Kidney capillary endothelial cell (primary cell): ENCODE measurements at regions not wholly inside any gene's neighbourhood (a gene's known extent, or its start where the extent isn't known, plus 50 kb on each side); places are given as distances from the start of the nearest gene placed in this dataset.
A peak's percentile ranks its signal among the peaks of the same experiment; 100 is the strongest.

Experiments
- DNase-seq: peaks from one replicate; pipeline ENCODE4 v3.0.0-alpha.2; 2018; ENCODE audit warnings: low spot score

GRCh38 chr5:15206133-15206532, 293.8 kb upstream of the FBXL7 start:
- DNase-seq, result no peak

GRCh38 chr5:15203376-15203775, 296.6 kb upstream of the FBXL7 start:
- peak; percentile 63 for DNase-seq

DNA sequence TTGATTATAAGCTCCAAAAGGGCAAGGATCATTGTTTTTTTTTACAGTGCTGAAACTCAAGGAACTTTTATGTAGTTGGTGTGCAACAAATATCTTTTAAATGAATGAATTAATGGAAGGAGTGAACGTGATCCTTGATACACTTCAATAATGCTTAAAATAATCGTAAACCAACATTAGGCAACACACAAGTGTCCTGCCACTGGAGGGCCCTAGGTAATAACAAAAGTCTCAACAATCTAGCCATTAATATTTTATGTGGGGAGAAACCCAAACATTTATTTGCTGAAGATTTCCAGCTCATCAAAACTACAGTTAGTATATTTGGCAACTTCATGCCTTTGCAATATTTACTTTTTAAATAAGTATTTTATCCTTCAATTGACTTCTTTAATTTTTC, 309.0 kb upstream of the FBXL7 start:
- no peak for DNase-seq

DNA sequence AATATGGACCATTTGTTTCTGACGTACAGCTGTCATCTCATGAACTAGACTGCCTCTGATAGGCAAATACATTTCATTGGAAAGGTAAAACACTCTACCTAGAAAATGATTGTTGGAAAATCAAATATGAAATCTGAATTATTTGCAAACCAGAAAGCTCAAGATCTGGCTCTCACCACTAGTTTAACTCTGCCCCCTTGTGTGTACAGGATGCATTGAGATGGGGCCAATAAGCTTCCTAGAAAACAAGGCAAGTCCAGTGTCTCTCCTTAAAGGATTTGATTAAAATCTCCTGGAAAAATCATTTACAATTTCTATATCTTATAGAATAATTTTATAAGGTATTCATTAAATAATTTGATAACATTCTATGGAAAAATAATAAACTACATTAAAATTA, 311.9 kb upstream of the ANKH start:
- no peak for DNase-seq

DNA sequence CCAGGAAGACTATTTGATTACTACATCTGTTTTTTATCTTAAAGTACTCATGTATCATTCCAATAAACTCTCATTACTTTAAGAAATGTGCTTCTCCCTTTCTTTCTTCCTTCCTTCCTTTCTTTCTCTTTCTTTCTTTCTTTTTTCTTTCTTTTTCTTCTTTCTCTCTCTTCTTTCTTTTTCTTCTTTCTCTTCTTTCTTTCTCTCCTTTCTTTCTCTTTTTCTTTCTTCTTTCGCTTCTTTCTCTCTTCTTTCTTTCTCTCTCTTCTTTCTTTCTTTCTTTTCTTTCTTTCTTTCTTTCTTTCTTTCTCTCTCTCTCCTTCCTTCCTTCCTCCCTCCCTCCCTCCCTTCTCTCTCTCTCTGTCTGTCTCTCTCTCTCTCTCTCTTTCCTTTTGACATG, 298.6 kb upstream of the ANKH start:
- no peak for DNase-seq

GRCh38 chr5:15168358-15168757, 296.8 kb upstream of the ANKH start:
- no peak for DNase-seq

- no peak for DNase-seq
Observed at GRCh38 chr5:15160091-15160490, 288.5 kb upstream of the ANKH start.

DNA sequence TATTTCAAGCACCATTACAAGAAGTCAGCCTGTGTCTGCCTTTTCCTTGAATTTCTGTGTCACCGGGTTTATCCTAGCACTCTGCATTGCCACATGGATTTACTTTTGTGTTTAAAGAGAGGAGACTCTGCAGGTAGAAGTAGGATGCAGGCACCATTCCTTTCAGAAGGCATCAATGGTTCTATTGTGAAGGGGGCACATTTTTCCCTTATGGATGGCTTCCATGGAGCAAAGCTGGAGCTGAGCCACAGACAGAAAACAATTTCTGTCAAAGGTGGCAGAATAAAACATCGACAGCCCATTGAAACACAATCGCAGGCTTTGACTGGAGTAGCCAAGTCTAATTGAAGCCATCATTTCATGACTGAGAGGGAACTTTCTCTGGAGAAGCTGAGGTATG, 288.0 kb upstream of the ANKH start:
- no peak for DNase-seq

DNA sequence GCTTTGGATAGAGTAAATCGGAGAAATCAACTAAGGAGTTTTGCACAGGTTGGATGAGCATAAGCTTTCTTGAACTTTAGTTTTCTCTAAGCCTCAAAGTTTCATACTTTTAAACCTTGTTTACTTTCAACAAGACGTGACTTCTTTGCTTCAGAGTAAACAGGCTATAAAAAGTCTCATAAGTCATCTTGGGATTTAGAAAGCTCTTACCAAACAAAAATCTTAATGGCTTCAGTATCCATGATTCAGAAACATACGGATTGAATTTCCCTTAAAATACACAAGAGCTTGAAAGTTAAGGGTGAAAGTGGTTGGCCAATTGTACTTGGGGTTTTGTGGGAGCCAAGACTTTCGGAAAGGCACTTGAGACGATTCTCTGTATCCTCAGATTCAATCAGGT, 270.9 kb upstream of the ANKH start:
- DNase-seq, result no peak

- DNase-seq, result no peak
Observed at GRCh38 chr5:15137414-15137813, 265.8 kb upstream of the ANKH start.

- no peak for DNase-seq
Observed at GRCh38 chr5:15135661-15136060, 264.1 kb upstream of the ANKH start.

DNA sequence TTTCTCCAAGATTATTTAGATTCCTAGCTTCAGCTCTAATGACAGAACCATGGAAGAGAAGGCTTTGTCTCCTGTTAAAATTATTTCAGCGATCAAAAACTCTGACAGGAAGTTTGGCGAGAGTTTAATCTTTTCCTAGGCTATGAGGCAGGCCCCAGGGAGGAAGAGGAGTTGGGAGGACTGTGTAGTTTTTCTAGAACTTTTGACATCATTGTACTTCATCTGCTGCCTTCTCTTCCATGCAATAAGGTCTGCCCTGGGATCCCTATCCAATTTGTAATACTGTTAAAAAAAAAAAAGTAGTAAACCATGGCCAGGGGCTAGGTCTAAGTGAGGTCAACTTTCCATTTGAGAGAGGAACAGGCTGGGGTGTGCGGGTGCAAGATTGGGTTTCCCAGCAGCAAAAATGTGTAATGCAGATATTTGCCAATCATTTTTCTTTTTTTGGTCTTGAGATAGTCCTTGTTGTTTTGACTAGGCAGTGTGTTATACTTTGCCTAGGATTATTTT, 261.9 kb upstream of the ANKH start:
- no peak for DNase-seq

DNA sequence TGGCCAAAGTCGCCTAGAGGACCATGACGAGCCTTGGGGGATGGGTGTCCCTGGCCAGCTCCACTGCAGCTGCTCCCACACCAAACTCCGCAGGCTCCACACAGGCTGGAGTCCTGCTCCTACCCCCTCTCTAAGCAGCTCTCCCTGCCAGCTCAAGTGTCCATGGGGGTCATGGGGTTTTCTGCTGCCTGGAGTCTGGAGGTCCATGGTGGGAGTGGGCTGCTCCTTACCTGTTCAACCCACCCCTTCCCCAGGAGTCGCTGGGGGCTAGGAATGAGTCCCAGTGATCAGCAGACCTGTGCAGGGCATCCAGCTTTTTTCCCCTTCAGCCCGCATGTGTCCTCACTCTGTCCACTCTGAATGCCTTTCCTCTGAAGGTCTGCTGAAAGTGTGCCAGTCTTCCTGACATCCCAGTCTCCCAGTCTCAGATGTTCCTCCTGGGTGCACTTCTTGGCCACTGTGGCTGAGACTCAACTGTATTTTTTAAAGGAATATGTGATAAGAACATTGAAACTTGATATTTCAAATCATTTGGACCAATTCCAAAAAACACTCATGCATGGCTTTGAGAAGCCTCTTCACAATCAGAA, 261.3 kb upstream of the ANKH start:
- no peak for DNase-seq

DNA sequence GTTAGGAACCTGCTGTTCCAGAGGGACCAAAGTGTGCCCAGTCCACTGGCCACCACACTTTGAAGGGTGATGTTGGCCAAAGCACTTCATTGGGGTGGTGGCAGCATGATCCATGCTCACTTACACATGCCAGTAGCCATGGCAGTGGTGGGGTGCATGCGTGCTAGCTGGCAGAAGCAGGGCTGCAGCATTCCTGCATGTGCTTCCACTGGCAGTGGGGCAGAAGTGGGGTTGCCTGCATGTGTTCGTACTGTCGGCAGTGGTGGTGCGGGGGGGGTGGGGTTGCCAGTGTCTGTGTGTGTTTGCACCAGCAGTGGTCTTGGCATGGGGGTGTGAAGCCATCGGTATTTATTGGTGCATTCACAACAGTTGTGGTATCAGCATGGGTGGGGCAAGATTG, 260.3 kb upstream of the ANKH start:
- no peak for DNase-seq

- DNase-seq, result no peak
Observed at GRCh38 chr5:15124871-15125568, 253.4 kb upstream of the ANKH start.

DNA sequence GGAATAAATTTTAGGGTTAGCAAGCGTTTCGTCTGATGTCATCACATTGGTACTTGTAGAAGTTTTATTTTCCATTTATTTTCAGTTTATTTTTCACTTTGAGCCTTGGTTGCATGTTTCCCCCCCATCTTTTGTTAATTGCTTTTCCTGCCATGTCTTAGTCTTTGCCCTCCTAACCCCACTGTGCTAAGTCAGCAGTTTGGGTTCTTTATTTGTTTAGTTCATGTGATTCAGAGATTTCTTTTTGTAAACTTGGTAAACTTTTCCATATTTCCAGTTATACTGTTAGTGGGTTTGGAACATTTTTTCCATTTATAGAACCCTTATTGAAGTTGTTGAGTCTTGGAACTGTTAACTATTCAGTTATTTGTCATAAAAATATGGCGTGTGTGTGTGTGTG, 252.9 kb upstream of the ANKH start:
- DNase-seq, result no peak

DNA sequence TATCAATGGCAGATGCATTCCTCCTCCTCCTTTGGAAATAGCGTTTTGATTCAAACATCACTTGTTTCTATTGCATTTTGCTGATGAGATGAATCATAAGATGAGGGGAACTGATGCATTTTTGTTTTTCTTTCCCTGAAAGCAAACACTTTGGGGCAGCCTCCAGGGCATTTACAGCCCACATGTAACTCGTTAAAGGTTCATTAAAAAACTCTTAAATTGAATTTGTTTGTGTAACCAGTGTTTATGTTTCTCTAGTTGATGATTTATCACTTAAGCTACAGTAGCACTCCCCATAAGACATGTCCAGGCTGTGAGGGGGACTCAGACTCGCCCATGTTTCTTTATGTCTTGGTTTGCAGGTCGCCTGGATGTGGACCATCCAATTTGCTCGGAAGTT, 246.1 kb upstream of the ANKH start:
- no peak for DNase-seq

- no peak for DNase-seq
Observed at GRCh38 chr5:15116996-15117395, 245.4 kb upstream of the ANKH start.

DNA sequence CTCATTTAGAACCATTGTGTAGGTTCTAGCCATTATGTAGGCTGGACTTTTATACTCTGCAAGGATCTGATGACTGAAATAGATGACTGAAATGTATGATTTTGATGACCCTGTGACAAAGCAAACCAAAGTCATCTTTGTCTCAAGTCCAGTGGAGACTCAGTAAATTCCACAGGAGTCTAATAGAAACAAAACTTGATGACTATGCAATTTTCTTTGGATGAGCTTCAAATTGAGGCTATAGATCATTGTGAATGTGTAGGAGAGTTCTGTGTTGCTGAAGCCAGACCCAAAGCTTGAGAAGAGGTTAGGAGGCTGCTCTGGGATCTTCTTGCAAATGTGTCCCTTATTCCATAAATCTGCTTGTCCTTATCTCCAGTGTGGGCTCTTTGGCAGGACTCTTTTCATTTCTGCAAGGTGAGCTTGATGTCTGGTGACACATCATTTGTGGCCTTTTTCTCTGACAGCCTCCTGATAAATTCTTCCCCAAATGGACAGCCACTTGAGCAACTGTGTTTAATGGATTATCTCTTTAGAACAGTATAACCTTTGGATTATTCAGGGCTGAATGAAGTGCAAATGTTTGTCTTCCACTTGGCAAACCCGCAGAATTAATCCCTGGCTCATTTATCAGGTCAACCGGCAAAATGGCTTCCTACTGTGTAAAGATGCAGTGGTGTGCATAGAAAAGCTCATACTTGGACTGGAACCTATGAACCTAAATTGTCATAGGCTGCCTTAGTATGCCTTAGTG, 235.1 kb upstream of the ANKH start:
- DNase-seq, result no peak

- peak; percentile 63 for DNase-seq
Observed at GRCh38 chr5:15105799-15106393, 234.3 kb upstream of the ANKH start.

- DNase-seq, result no peak
Observed at GRCh38 chr5:15103864-15104263, 232.3 kb upstream of the ANKH start.

- DNase-seq, result no peak
Observed at GRCh38 chr5:15103130-15103529, 231.6 kb upstream of the ANKH start.

DNA sequence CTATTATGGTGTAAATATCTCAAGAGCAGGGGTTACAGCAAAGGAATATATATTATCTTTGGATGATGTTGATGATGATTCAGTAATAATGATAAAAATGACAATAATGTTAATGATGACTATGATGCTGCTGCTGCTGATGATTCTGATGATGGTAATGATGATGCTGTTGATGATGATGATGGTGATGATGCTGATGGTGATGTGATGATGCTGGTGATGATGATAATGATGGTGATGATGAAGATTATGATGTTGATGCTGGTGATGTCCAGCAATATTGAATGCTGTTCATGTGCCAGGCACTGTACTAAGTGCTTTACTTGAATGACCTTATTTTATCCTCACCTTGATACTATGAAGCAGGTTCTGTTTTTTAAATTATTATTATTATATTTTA, 226.0 kb upstream of the ANKH start:
- DNase-seq, result no peak
